ENCODE measurements at regions not wholly inside any gene's neighbourhood (a gene's known extent, or its start where the extent isn't known, plus 50 kb on each side); places are given as distances from the start of the nearest gene placed in this dataset.

- POLR2A ChIA-PET, result no interaction called here
- DNase-seq (no peak), ATAC-seq (ENCODE audit: low read depth) (no peak)
- no peak overlapping the region for H3K27ac ChIP-seq (ENCODE audit: low read length in 2 of 2)
- peaks cover 0 to 4% (median 0%) of the 10 kb centered on the region in 4 experiments for H3K27me3 ChIP-seq (replicated peaks in 1 of 4; ENCODE audit: control extremely low read depth in 1 of 4, control insufficient read depth in 3 of 4, insufficient read depth in 4 of 4, low read length in 3 of 4)
- intact Hi-C loops (cut with micrococcal nuclease), result no loop called here
- no peak overlapping the region for H3K4me3 Mint-ChIP-seq
- peaks cover 2% of the 10 kb centered on the region for H3K27me3 Mint-ChIP-seq
- CTCF ChIA-PET, result no interaction called here
- no peaks in the 10 kb centered on the region for H3K4me1 ChIP-seq (ENCODE audit: control insufficient read depth in 2 of 2, insufficient read depth in 2 of 2, low read length in 2 of 2)
- H3K9me3 Mint-ChIP-seq (ENCODE audit: insufficient read depth), result no peaks in the 10 kb centered on the region
- no peak overlapping the region for H3K27ac Mint-ChIP-seq
- H3K4me3 ChIP-seq (ENCODE audit: control extremely low read depth in 1 of 5, extremely low read depth in 1 of 5, insufficient read depth in 1 of 5, low read depth in 2 of 5, low read length in 4 of 5), result no peak overlapping the region
- H3K9ac ChIP-seq (ENCODE audit: low read length), result no peak overlapping the region
- H3K79me2 ChIP-seq (ENCODE audit: control insufficient read depth, insufficient read depth, low read length), result no peaks in the 10 kb centered on the region
- TF ChIP-seq EZH2 (IDR thresholded peaks at IDR 0.05; ENCODE audit: borderline replicate concordance, insufficient read depth, low read depth, low read length, poor library complexity, severe bottlenecking), result no peak
- no peak for TF ChIP-seq CTCF (IDR thresholded peaks at IDR 0.05)
- no CpG with 5 or more reads among the region's 4 CpGs for WGBS (ENCODE audit: insufficient coverage)
- H2AFZ ChIP-seq (ENCODE audit: insufficient read depth, low read depth, low read length, poor library complexity, severe bottlenecking), result no peak overlapping the region
- H3K4me2 ChIP-seq (replicated peaks; ENCODE audit: low read depth, low read length, poor library complexity, severe bottlenecking), result no peak overlapping the region
- no peaks in the 10 kb centered on the region for H4K20me1 ChIP-seq (ENCODE audit: control insufficient read depth, insufficient read depth, low read length, poor library complexity, severe bottlenecking)
- no peaks in the 10 kb centered on the region for H3K9me3 ChIP-seq (ENCODE audit: control extremely low read depth in 1 of 3, control insufficient read depth in 2 of 3, insufficient read depth in 1 of 3, low read length in 2 of 3)
- H3K36me3 ChIP-seq (replicated peaks in 1 of 2; ENCODE audit: control extremely low read depth in 1 of 2, control insufficient read depth in 1 of 2, extremely low read depth in 1 of 2, insufficient read depth in 2 of 2, low read length in 1 of 2), result no peaks in the 10 kb centered on the region
- H3K4me1 Mint-ChIP-seq, result no peaks in the 10 kb centered on the region
Observed at GRCh38 chr15:62849316-62850106, 193.0 kb upstream of the TPM1 start.

GRCh38 chr15:62850318-62850717 lies 192.2 kb upstream of the TPM1 start:
- Histone ChIP-seq H3K27me3 (replicated peaks in 1 of 4; ENCODE audit: control extremely low read depth in 1 of 4, control insufficient read depth in 3 of 4, insufficient read depth in 4 of 4, low read length in 3 of 4) (peaks cover 0 to 4% (median 0%) of the 10 kb centered on the region in 4 experiments), H3K36me3 (replicated peaks in 1 of 2; ENCODE audit: control extremely low read depth in 1 of 2, control insufficient read depth in 1 of 2, extremely low read depth in 1 of 2, insufficient read depth in 2 of 2, low read length in 1 of 2) (no peaks in the 10 kb centered on the region), H4K20me1 (ENCODE audit: control insufficient read depth, insufficient read depth, low read length, poor library complexity, severe bottlenecking) (no peaks in the 10 kb centered on the region), H3K4me3 (ENCODE audit: control extremely low read depth in 1 of 5, extremely low read depth in 1 of 5, insufficient read depth in 1 of 5, low read depth in 2 of 5, low read length in 4 of 5) (no peak overlapping the region), H3K4me2 (replicated peaks; ENCODE audit: low read depth, low read length, poor library complexity, severe bottlenecking) (no peak overlapping the region), H3K79me2 (ENCODE audit: control insufficient read depth, insufficient read depth, low read length) (no peaks in the 10 kb centered on the region), H2AFZ (ENCODE audit: insufficient read depth, low read depth, low read length, poor library complexity, severe bottlenecking) (no peak overlapping the region), H3K9me3 (ENCODE audit: control extremely low read depth in 1 of 3, control insufficient read depth in 2 of 3, insufficient read depth in 1 of 3, low read length in 2 of 3) (no peaks in the 10 kb centered on the region), H3K4me1 (ENCODE audit: control insufficient read depth in 2 of 2, insufficient read depth in 2 of 2, low read length in 2 of 2) (no peaks in the 10 kb centered on the region), H3K27ac (ENCODE audit: low read length in 2 of 2) (no peak overlapping the region), H3K9ac (ENCODE audit: low read length) (no peak overlapping the region)
- no peak overlapping the region for H3K4me3 Mint-ChIP-seq
- DNase-seq (no peak), ATAC-seq (ENCODE audit: low read depth) (no peak)
- TF ChIP-seq CTCF (IDR thresholded peaks at IDR 0.05) (no peak), EZH2 (IDR thresholded peaks at IDR 0.05; ENCODE audit: borderline replicate concordance, insufficient read depth, low read depth, low read length, poor library complexity, severe bottlenecking) (no peak)
- no peaks in the 10 kb centered on the region for H3K27me3 Mint-ChIP-seq
- H3K27ac Mint-ChIP-seq, result no peak overlapping the region
- CTCF ChIA-PET, result no interaction called here
- POLR2A ChIA-PET, result no interaction called here
- H3K4me1 Mint-ChIP-seq, result no peaks in the 10 kb centered on the region
- intact Hi-C loops (cut with micrococcal nuclease), result no loop called here
- H3K9me3 Mint-ChIP-seq (ENCODE audit: insufficient read depth), result no peaks in the 10 kb centered on the region
- 96% methylated on average over 6 of the region's 9 CpGs for WGBS (ENCODE audit: insufficient coverage)

Data from B cell (primary cell).